Ovary (tissue), 7 donors: ENCODE measurements at regions not wholly inside any gene's neighbourhood (a gene's known extent, or its start where the extent isn't known, plus 50 kb on each side); places are given as distances from the start of the nearest gene placed in this dataset.

Experiments used
- DNase-seq, 5 donors: peaks; one replicate each; pipeline ENCODE4 v3.0.0-alpha.2; 2019 to 2020
- H3K27ac ChIP-seq, 2 donors: fragments of 200-600 bp; one replicate each; pipeline versions ENCODE4 v1.5.1 to v1.8.0; 2019 to 2022
- H3K27me3 ChIP-seq: fragments of 200-600 bp; one replicate; pipeline ENCODE4 v1.8.0; 2022
- H3K36me3 ChIP-seq: fragments of 200-600 bp; sonication (generic); one replicate; pipeline ENCODE4 v1.5.1; 2019
- H3K4me1 ChIP-seq: one replicate; pipeline ENCODE4 v1.8.1; 2013; ENCODE audit warnings: mild to moderate bottlenecking, moderate library complexity; ENCODE audit not compliant: insufficient read depth
- H3K4me3 ChIP-seq: fragments of 200-600 bp; sonication (generic); one replicate; pipeline ENCODE4 v1.5.1; 2017
- H3K9me3 ChIP-seq, 2 donors: fragments of 200-600 bp in 1 of 2; sonication (generic) in 1 of 2; one replicate each; pipeline versions ENCODE4 v1.5.1 to v1.8.1; 2013 to 2019; ENCODE audit warnings: mild to moderate bottlenecking in 1 of 2, moderate library complexity in 1 of 2
- CTCF ChIP-seq, 3 donors: fragments of 450-650 bp in 2 of 3; fragments of 200-600 bp in 1 of 3; IDR thresholded peaks; one replicate each; pipeline versions ENCODE4 v1.5.1 to v1.8.0; 2016 to 2022; ENCODE audit warnings: antibody characterized with exemption in 3 of 3, mild to moderate bottlenecking in 1 of 3
- EP300 ChIP-seq: sonication (generic); formaldehyde crosslinking; IDR thresholded peaks from one replicate; pipeline ENCODE4 v1.6.1; 2017; ENCODE audit warnings: antibody characterized with exemption
- POLR2A ChIP-seq: fragments of 450-650 bp; IDR thresholded peaks from one replicate; pipeline ENCODE4 v1.6.1; 2017; ENCODE audit warnings: antibody characterized with exemption, mild to moderate bottlenecking, moderate library complexity
- WGBS, 3 donors: extraction: QIAGEN DNeasy Blood & Tissue Kit in 1 of 3; methylation state at CpG; one replicate each; pipeline versions ENCODE4 v1.1.5 to v1.1.7; 2013 to 2017; 5-methylcytosine and 5-hydroxymethylcytosine counted together
- intact Hi-C, 4 donors: fragments of 100-400 bp; cut with DNase I; formaldehyde crosslinking; loops; one replicate each; pipeline versions ENCODE4 v1.11.0 to v1.15.1; 2022 to 2023
- donor health status: DM: no; HTN: no; CAD: no; lungs with moderate emphysema.
- donor health status: DM: no; HTN: no; CAD: no.
- donor health status: Bipolar disorder and iron deficiency.
- donor health status: DM: no; HTN: no; CAD: no.
- donor health status: DM: yes; HTN: yes; CAD: no.

DNA sequence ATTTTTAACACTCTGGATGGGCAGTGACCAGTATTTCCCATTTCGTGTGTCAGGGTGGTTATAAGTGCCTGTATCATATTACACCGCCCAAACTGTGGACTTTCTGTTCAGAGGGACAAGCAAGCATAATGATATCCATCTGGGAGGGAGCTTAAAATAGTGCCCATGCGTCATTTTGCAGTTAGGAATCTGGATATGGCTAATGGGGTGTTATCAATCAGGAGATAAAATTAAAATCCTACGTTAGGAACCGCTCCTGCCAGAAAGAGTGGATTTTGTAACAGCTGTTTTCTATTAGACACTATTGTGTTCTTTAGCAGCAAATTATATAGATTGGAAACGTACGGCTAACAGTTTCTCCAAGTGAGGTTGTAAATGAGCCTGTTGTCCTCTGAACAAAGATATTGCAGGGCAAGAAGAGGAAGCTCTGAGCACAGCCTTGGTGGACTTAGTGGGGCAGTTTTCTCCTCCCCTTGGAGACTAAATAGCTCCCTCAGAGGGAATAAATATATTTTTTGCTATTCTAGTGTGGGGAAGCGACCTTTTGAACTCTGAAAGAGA, 160.4 kb downstream of the SPATA31D1 start:
- Histone ChIP-seq H3K9me3 (no peaks in the 10 kb centered on the region), H3K4me3 (no peak overlapping the region), H3K27me3 (no peaks in the 10 kb centered on the region), H3K27ac (no peak overlapping the region), H3K36me3 (no peaks in the 10 kb centered on the region), H3K4me1 (no peaks in the 10 kb centered on the region)
- DNase-seq: no peak
- intact Hi-C loops: no loop called here
- 24 to 30% (median 28%) methylated on average over 8 of the region's 8 CpGs for WGBS, 3 donors
- TF ChIP-seq POLR2A (no peak), EP300 (no peak), CTCF (IDR thresholded peaks at IDR 0.05) (no peak)

GRCh38 chr9:82149501-82149946, 161.0 kb downstream of the SPATA31D1 start:
- TF ChIP-seq EP300 (no peak), POLR2A (no peak), CTCF (IDR thresholded peaks at IDR 0.05) (no peak)
- 79 to 83% (median 83%) methylated on average over 4 of the region's 4 CpGs for WGBS, 3 donors
- H3K4me3 ChIP-seq: no peak overlapping the region

GRCh38 chr9:82152181-82152580, 163.6 kb downstream of the SPATA31D1 start:
- Histone ChIP-seq H3K4me1 (no peaks in the 10 kb centered on the region), H3K4me3 (no peak overlapping the region), H3K27me3 (no peaks in the 10 kb centered on the region), H3K9me3 (no peaks in the 10 kb centered on the region), H3K27ac (no peak overlapping the region), H3K36me3 (no peaks in the 10 kb centered on the region)
- intact Hi-C loops: no loop called here
- WGBS, 3 donors: 94 to 95% (median 95%) methylated on average over 1 of the region's 1 CpG
- TF ChIP-seq CTCF (IDR thresholded peaks at IDR 0.05) (no peak), EP300 (no peak), POLR2A (no peak)
- no peak for DNase-seq

More at GRCh38 chr9:82149501-82149946, 161.0 kb downstream of the SPATA31D1 start:
- no peak for DNase-seq
- Histone ChIP-seq H3K4me1 (no peaks in the 10 kb centered on the region), H3K9me3 (no peaks in the 10 kb centered on the region), H3K36me3 (no peaks in the 10 kb centered on the region), H3K27me3 (no peaks in the 10 kb centered on the region), H3K27ac (no peak overlapping the region)
- intact Hi-C loops: no loop called here

- no peak overlapping the region for H3K4me3 ChIP-seq
- no peak overlapping the region for H3K27ac ChIP-seq
- DNase-seq: no peak
- TF ChIP-seq EP300 (no peak), POLR2A (no peak), CTCF (IDR thresholded peaks at IDR 0.05) (no peak)
- H3K36me3 ChIP-seq: no peaks in the 10 kb centered on the region
- no peaks in the 10 kb centered on the region for H3K4me1 ChIP-seq
- no peaks in the 10 kb centered on the region for H3K27me3 ChIP-seq
- intact Hi-C loops: no loop called here
- H3K9me3 ChIP-seq: no peaks in the 10 kb centered on the region
Observed at GRCh38 chr9:82153032-82153431, 164.5 kb downstream of the SPATA31D1 start.
